ENCODE measurements at regions not wholly inside any gene's neighbourhood (a gene's known extent, or its start where the extent isn't known, plus 50 kb on each side); places are given as distances from the start of the nearest gene placed in this dataset.
"Not testable (repeated sequence)": the region's sequence is repeated elsewhere in the genome, so short reads cannot be mapped to it uniquely, and the experiment has no call there.

- no peak overlapping the region for H3K4me3 ChIP-seq (ENCODE audit: low read length in 2 of 2)
- H3K36me3 ChIP-seq (ENCODE audit: control insufficient read depth in 2 of 2, insufficient read depth in 2 of 2, low read length in 1 of 2) = no peaks in the 10 kb centered on the region
- DNase-seq (ENCODE audit: low read depth in 6 of 9, low spot score in 9 of 9) = no peak
- H3K4me1 ChIP-seq (ENCODE audit: control insufficient read depth in 2 of 2, insufficient read depth in 2 of 2, low read length in 2 of 2) = no peaks in the 10 kb centered on the region
- H3K27ac ChIP-seq (ENCODE audit: low read depth in 1 of 2, low read length in 1 of 2) = no peak overlapping the region
- H3K9me3 ChIP-seq (ENCODE audit: control insufficient read depth in 2 of 2, insufficient read depth in 1 of 2, low read length in 1 of 2) = no peaks in the 10 kb centered on the region
- WGBS = 88% methylated on average over 1 of the region's 1 CpG
- no peaks in the 10 kb centered on the region for H3K27me3 ChIP-seq (ENCODE audit: control insufficient read depth in 2 of 2, insufficient read depth in 1 of 2, low read length in 1 of 2)
Observed at GRCh38 chr6:84862843-84863242, 98.4 kb upstream of the TBX18 start.

- no peak for DNase-seq (ENCODE audit: low read depth in 6 of 9, low spot score in 9 of 9)
- H3K27ac ChIP-seq (ENCODE audit: low read depth in 1 of 2, low read length in 1 of 2) = no peak overlapping the region
- H3K27me3 ChIP-seq (ENCODE audit: control insufficient read depth in 2 of 2, insufficient read depth in 1 of 2, low read length in 1 of 2) = no peaks in the 10 kb centered on the region
- no peaks in the 10 kb centered on the region for H3K9me3 ChIP-seq (ENCODE audit: control insufficient read depth in 2 of 2, insufficient read depth in 1 of 2, low read length in 1 of 2)
- H3K4me3 ChIP-seq (ENCODE audit: low read length in 2 of 2) = no peak overlapping the region
- H3K4me1 ChIP-seq (ENCODE audit: control insufficient read depth in 2 of 2, insufficient read depth in 2 of 2, low read length in 2 of 2) = no peaks in the 10 kb centered on the region
- no peaks in the 10 kb centered on the region for H3K36me3 ChIP-seq (ENCODE audit: control insufficient read depth in 2 of 2, insufficient read depth in 2 of 2, low read length in 1 of 2)
- 95% methylated on average over 2 of the region's 2 CpGs for WGBS
Observed at GRCh38 chr6:84860920-84861319, 96.5 kb upstream of the TBX18 start.

GRCh38 chr6:84860509-84860908 lies 96.1 kb upstream of the TBX18 start:
- DNase-seq (ENCODE audit: low read depth in 6 of 9, low spot score in 9 of 9) = no peak
- Histone ChIP-seq H3K4me1 (ENCODE audit: control insufficient read depth in 2 of 2, insufficient read depth in 2 of 2, low read length in 2 of 2) (no peaks in the 10 kb centered on the region), H3K4me3 (ENCODE audit: low read length in 2 of 2) (no peak overlapping the region), H3K36me3 (ENCODE audit: control insufficient read depth in 2 of 2, insufficient read depth in 2 of 2, low read length in 1 of 2) (no peaks in the 10 kb centered on the region), H3K27ac (ENCODE audit: low read depth in 1 of 2, low read length in 1 of 2) (no peak overlapping the region), H3K9me3 (ENCODE audit: control insufficient read depth in 2 of 2, insufficient read depth in 1 of 2, low read length in 1 of 2) (no peaks in the 10 kb centered on the region), H3K27me3 (ENCODE audit: control insufficient read depth in 2 of 2, insufficient read depth in 1 of 2, low read length in 1 of 2) (no peaks in the 10 kb centered on the region)
- WGBS = 89% methylated on average over 6 of the region's 6 CpGs

- Histone ChIP-seq H3K9me3 (ENCODE audit: control insufficient read depth in 2 of 2, insufficient read depth in 1 of 2, low read length in 1 of 2) (no peaks in the 10 kb centered on the region), H3K27me3 (ENCODE audit: control insufficient read depth in 2 of 2, insufficient read depth in 1 of 2, low read length in 1 of 2) (no peaks in the 10 kb centered on the region), H3K27ac (ENCODE audit: low read depth in 1 of 2, low read length in 1 of 2) (no peak overlapping the region), H3K36me3 (ENCODE audit: control insufficient read depth in 2 of 2, insufficient read depth in 2 of 2, low read length in 1 of 2) (no peaks in the 10 kb centered on the region), H3K4me3 (ENCODE audit: low read length in 2 of 2) (no peak overlapping the region), H3K4me1 (ENCODE audit: control insufficient read depth in 2 of 2, insufficient read depth in 2 of 2, low read length in 2 of 2) (no peaks in the 10 kb centered on the region)
- WGBS = 57% methylated on average over 8 of the region's 8 CpGs
- DNase-seq (ENCODE audit: low read depth in 6 of 9, low spot score in 9 of 9) = no peak
Observed at GRCh38 chr6:84854811-84855400, 90.5 kb upstream of the TBX18 start.

GRCh38 chr6:84853901-84854300 lies 89.5 kb upstream of the TBX18 start:
- no peak for DNase-seq (ENCODE audit: low read depth in 6 of 9, low spot score in 9 of 9)
- H3K27me3 ChIP-seq (ENCODE audit: control insufficient read depth in 2 of 2, insufficient read depth in 1 of 2, low read length in 1 of 2) = no peaks in the 10 kb centered on the region
- H3K27ac ChIP-seq (ENCODE audit: low read depth in 1 of 2, low read length in 1 of 2) = no peak overlapping the region
- no peak overlapping the region for H3K4me3 ChIP-seq (ENCODE audit: low read length in 2 of 2)
- no peaks in the 10 kb centered on the region for H3K4me1 ChIP-seq (ENCODE audit: control insufficient read depth in 2 of 2, insufficient read depth in 2 of 2, low read length in 2 of 2)
- no peaks in the 10 kb centered on the region for H3K9me3 ChIP-seq (ENCODE audit: control insufficient read depth in 2 of 2, insufficient read depth in 1 of 2, low read length in 1 of 2)
- no peaks in the 10 kb centered on the region for H3K36me3 ChIP-seq (ENCODE audit: control insufficient read depth in 2 of 2, insufficient read depth in 2 of 2, low read length in 1 of 2)

GRCh38 chr6:84848960-84849359 lies 84.6 kb upstream of the TBX18 start:
- Histone ChIP-seq H3K4me3 (ENCODE audit: low read length in 2 of 2) (no peak overlapping the region), H3K9me3 (ENCODE audit: control insufficient read depth in 2 of 2, insufficient read depth in 1 of 2, low read length in 1 of 2) (no peaks in the 10 kb centered on the region), H3K27me3 (ENCODE audit: control insufficient read depth in 2 of 2, insufficient read depth in 1 of 2, low read length in 1 of 2) (no peaks in the 10 kb centered on the region), H3K36me3 (ENCODE audit: control insufficient read depth in 2 of 2, insufficient read depth in 2 of 2, low read length in 1 of 2) (no peaks in the 10 kb centered on the region), H3K27ac (ENCODE audit: low read depth in 1 of 2, low read length in 1 of 2) (no peak overlapping the region), H3K4me1 (ENCODE audit: control insufficient read depth in 2 of 2, insufficient read depth in 2 of 2, low read length in 2 of 2) (no peaks in the 10 kb centered on the region)
- DNase-seq (ENCODE audit: low read depth in 6 of 9, low spot score in 9 of 9) = no peak
- 55% methylated on average over 1 of the region's 1 CpG for WGBS

- H3K4me3 ChIP-seq (ENCODE audit: low read length in 2 of 2) = no peak overlapping the region
- H3K9me3 ChIP-seq (ENCODE audit: control insufficient read depth in 2 of 2, insufficient read depth in 1 of 2, low read length in 1 of 2) = no peaks in the 10 kb centered on the region
- H3K36me3 ChIP-seq (ENCODE audit: control insufficient read depth in 2 of 2, insufficient read depth in 2 of 2, low read length in 1 of 2) = no peaks in the 10 kb centered on the region
- no peak overlapping the region for H3K27ac ChIP-seq (ENCODE audit: low read depth in 1 of 2, low read length in 1 of 2)
- no peaks in the 10 kb centered on the region for H3K4me1 ChIP-seq (ENCODE audit: control insufficient read depth in 2 of 2, insufficient read depth in 2 of 2, low read length in 2 of 2)
- DNase-seq (ENCODE audit: low read depth in 6 of 9, low spot score in 9 of 9) = no peak
- 90% methylated on average over 3 of the region's 3 CpGs for WGBS
- no peaks in the 10 kb centered on the region for H3K27me3 ChIP-seq (ENCODE audit: control insufficient read depth in 2 of 2, insufficient read depth in 1 of 2, low read length in 1 of 2)
Observed at GRCh38 chr6:84847390-84848160, 83.2 kb upstream of the TBX18 start.

- H3K9me3 ChIP-seq (ENCODE audit: control insufficient read depth in 2 of 2, insufficient read depth in 1 of 2, low read length in 1 of 2) = no peaks in the 10 kb centered on the region
- no peaks in the 10 kb centered on the region for H3K36me3 ChIP-seq (ENCODE audit: control insufficient read depth in 2 of 2, insufficient read depth in 2 of 2, low read length in 1 of 2)
- no peak overlapping the region for H3K4me3 ChIP-seq (ENCODE audit: low read length in 2 of 2)
- H3K4me1 ChIP-seq (ENCODE audit: control insufficient read depth in 2 of 2, insufficient read depth in 2 of 2, low read length in 2 of 2) = no peaks in the 10 kb centered on the region
- no peaks in the 10 kb centered on the region for H3K27me3 ChIP-seq (ENCODE audit: control insufficient read depth in 2 of 2, insufficient read depth in 1 of 2, low read length in 1 of 2)
- no peak for DNase-seq (ENCODE audit: low read depth in 6 of 9, low spot score in 9 of 9)
- no peak overlapping the region for H3K27ac ChIP-seq (ENCODE audit: low read depth in 1 of 2, low read length in 1 of 2)
Observed at GRCh38 chr6:84842525-84843166, 78.2 kb upstream of the TBX18 start.

GRCh38 chr6:84837068-84837866 lies 72.9 kb upstream of the TBX18 start:
- not testable (repeated sequence) for DNase-seq (ENCODE audit: low read depth in 6 of 9, low spot score in 9 of 9); H3K27ac ChIP-seq (ENCODE audit: low read depth in 1 of 2, low read length in 1 of 2); H3K27me3 ChIP-seq (ENCODE audit: control insufficient read depth in 2 of 2, insufficient read depth in 1 of 2, low read length in 1 of 2); H3K4me1 ChIP-seq (ENCODE audit: control insufficient read depth in 2 of 2, insufficient read depth in 2 of 2, low read length in 2 of 2); H3K36me3 ChIP-seq (ENCODE audit: control insufficient read depth in 2 of 2, insufficient read depth in 2 of 2, low read length in 1 of 2); H3K4me3 ChIP-seq (ENCODE audit: low read length in 2 of 2); H3K9me3 ChIP-seq (ENCODE audit: control insufficient read depth in 2 of 2, insufficient read depth in 1 of 2, low read length in 1 of 2)
- WGBS = 95% methylated on average over 5 of the region's 5 CpGs
